HG03378 (cell line): ENCODE measurements at regions not wholly inside any gene's neighbourhood (a gene's known extent, or its start where the extent isn't known, plus 50 kb on each side); places are given as distances from the start of the nearest gene placed in this dataset.

Source experiments
- ATAC-seq: cut with Tn5 transposase; IDR thresholded peaks from one replicate; pipeline ENCODE4 v1.9.1; 2021; ENCODE audit warnings: mild to moderate bottlenecking, moderate library complexity; ENCODE audit not compliant: unreplicated experiment

GRCh38 chr9:18422296-18423036 lies 51.5 kb upstream of the ADAMTSL1 start:
- ATAC-seq, result no peak

GRCh38 chr9:18423791-18424531 lies 50.0 kb upstream of the ADAMTSL1 start:
- ATAC-seq, result no peak
